Left renal pelvis (tissue), 4 donors: ENCODE measurements at regions not wholly inside any gene's neighbourhood (a gene's known extent, or its start where the extent isn't known, plus 50 kb on each side); places are given as distances from the start of the nearest gene placed in this dataset.
"Not testable (repeated sequence)": the region's sequence is repeated elsewhere in the genome, so short reads cannot be mapped to it uniquely, and the experiment has no call there.

Source experiments
- DNase-seq, 4 donors: peaks; one replicate each; pipeline ENCODE4 v3.0.0-alpha.2; 2013; ENCODE audit warnings: low read depth in 4 of 4, low spot score in 3 of 4

DNA sequence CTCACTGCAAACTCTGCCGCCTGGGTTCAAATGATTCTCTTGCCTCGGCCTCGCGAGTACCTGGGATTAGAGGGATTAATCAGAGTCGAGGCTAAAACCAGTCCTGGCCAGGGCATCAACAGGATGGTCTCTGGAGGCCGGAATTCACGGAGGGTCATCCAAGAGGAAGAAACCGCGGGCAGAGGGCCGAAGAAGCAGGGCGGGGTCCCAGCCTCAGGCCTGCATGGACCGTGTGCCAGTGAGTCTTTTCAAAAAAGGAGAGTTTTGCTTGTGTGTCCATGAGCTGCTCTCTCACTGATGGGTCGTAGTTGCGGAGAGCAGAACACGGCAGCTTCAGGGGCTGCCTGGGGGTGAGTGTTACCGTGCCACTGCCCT lies 295.1 kb upstream of the ZNF337 start:
- DNase-seq = no peak

- no peak for DNase-seq
These were observed 294.6 kb upstream of the ZNF337 start for GRCh38 chr20:25991051-25991755.

- DNase-seq = not testable (repeated sequence)
These were observed 293.0 kb upstream of the ZNF337 start for GRCh38 chr20:25989686-25990085.

DNA sequence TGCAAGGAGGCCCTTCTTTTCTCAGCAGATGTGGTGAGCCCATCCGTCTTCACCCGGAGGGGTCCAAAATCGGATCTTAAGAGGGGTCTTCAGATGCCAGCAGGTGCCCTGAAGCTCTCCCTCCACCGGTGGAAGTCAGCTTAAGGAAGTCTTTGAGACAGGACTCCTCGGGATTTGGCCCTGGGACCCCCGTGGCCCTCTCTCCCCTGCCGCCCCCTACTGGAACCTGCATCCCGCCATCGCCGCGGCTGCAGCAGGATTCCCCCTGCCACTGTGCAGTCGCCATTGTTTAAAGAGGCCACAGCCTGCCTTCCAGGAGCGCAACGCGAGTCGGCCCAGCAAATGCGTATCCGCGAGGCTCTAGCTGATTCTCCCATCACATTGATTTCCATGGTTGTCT lies 292.5 kb upstream of the ZNF337 start:
- no peak for DNase-seq

- not testable (repeated sequence) for DNase-seq
These were observed 291.4 kb upstream of the ZNF337 start for GRCh38 chr20:25987928-25988560.

- peak in 1 of 4 donors; percentile 14 for DNase-seq
These were observed 290.6 kb upstream of the ZNF337 start for GRCh38 chr20:25987073-25987927.

DNA sequence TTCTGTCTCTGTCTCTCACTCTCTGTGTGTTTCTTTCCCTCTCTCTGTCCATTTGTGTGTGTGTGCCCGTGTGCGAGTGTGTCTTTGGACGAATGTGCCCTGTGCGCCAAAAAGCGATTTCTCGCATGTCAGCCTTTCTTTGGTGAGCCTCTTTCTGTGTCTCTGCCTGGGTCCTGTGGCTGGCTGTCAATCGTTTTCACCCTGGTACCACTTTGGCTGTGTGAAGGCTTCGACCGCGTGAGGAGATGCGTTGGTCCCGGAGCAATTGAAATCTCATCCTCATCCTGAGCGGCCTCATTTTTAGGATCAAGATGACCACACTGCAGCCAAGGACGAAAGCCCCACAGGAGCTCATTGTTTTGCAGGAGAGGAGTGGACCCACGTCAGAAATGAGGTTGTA lies 288.9 kb upstream of the ZNF337 start:
- DNase-seq = no peak

- DNase-seq = peak in 1 of 4 donors; percentile 36
These were observed 288.3 kb upstream of the ZNF337 start for GRCh38 chr20:25984933-25985332.

GRCh38 chr20:25982701-25983100 lies 286.0 kb upstream of the ZNF337 start:
- DNase-seq = not testable (repeated sequence)

- DNase-seq = not testable (repeated sequence)
These were observed 282.0 kb upstream of the ZNF337 start for GRCh38 chr20:25978450-25979190.

GRCh38 chr20:25975816-25976215 lies 279.2 kb upstream of the ZNF337 start:
- not testable (repeated sequence) for DNase-seq

DNA sequence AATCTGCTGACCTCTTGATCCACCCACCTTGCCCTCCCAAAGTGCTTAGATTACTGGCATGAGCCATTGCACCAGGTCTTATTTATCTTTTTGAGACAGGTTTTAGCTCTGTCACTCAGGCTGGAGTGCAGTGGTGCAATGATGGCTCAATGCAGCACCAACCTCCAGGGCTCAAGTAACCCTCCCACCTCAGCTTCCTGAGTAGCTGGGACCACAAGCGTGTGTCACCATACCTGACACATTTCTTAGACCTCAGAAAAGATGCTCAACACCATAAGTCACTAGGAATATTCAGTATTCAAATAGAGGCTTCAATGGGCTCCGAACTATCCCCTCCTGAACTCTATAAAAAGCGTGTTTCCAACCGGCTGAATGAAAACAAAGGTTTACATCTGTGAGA lies 268.6 kb upstream of the ZNF337 start:
- DNase-seq = not testable (repeated sequence)

DNA sequence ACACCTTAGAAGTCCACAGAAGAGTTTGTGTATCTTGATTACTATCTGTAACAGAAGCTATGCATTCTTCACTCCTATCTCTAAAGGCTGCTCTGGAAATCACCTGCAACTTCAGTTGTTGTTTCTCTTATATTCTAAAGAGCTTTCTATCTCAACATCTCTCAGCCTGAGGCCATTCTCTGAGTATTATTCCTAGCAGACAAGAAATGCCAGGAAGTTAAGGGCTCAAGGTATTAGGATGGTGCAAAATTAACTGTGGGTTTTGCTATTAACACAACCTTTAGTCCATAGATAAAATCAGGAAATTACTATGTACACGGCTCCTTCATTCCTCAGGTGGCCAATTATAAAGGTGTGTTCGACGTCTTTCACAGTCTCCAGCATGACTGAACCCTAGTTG lies 257.2 kb upstream of the ZNF337 start:
- not testable (repeated sequence) for DNase-seq

DNA sequence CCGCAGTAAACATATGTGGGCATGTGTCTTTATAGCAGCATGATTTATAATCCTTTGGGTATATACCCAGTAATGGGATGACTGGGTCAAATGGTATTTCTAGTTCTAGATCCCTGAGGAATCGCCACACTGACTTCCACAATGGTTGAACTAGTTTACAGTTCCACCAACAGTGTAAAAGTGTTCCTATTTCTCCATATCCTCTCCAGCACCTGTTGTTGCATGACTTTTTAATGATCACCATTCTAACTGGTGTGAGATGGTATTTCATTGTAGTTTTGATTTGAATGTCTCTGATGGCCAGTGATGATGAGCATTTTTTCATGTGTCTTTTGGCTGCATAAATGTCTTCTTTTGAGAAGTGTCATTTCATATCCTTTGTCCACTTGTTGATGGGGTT lies 238.6 kb upstream of the ZNF337 start:
- not testable (repeated sequence) for DNase-seq

DNA sequence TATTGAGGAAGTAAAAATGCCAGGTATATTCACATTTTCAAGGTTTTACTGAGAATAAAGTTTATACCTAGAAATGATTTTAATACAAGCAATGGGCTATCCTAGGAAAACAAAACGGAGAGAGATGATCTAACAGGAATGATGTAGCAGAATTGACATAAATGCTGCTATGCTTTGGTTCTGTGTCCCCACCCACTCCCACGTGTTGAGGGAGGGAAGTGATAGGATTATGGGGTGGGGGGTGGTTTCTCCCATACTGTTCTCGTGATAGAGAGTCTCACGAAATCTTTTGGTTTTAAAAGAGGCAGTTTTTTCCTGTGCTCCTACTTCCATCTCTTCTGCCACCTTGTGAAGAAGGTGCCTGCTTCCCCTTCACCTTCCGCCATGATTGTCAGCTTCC lies 236.2 kb upstream of the ZNF337 start:
- DNase-seq = not testable (repeated sequence)

- not testable (repeated sequence) for DNase-seq
These were observed 235.5 kb upstream of the ZNF337 start for GRCh38 chr20:25932170-25932569.

GRCh38 chr20:25902321-25902720 lies 205.7 kb upstream of the ZNF337 start:
- DNase-seq = not testable (repeated sequence)

DNA sequence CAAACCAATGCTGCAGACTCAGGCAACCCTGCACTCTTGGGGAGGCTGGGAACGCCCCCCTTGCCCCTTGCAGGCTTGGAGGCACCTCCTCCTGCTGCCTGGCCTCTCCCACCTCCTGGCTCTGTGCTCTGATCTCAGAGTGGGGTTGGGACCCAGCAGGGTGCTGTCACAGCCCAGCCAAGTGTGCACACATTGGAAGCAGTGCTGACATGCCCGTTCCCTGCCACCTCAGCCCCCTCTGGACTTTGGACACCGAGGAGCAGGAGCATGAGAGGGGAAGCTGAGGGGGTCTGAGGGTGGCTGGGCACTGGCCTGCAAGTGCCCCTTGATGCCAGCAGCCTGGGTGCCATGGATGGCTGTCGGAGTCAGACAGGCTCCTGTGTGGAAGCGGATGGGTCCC lies 202.0 kb upstream of the ZNF337 start:
- not testable (repeated sequence) for DNase-seq

- not testable (repeated sequence) for DNase-seq
These were observed 182.4 kb upstream of the ZNF337 start for GRCh38 chr20:25879096-25879495.

GRCh38 chr20:25868650-25868979 lies 172.0 kb upstream of the ZNF337 start:
- DNase-seq = not testable (repeated sequence)
